SJSA1 (cell line): ENCODE measurements at regions not wholly inside any gene's neighbourhood (a gene's known extent, or its start where the extent isn't known, plus 50 kb on each side); places are given as distances from the start of the nearest gene placed in this dataset.
"Not testable (repeated sequence)": the region's sequence is repeated elsewhere in the genome, so short reads cannot be mapped to it uniquely, and the experiment has no call there.

Experiments used
- DNase-seq, 2 experiments: peaks; one replicate each; pipeline ENCODE4 v3.0.0-alpha.2; 2015 to 2020; ENCODE audit warnings: low spot score in 2 of 2, low read depth in 1 of 2
- H3K27ac ChIP-seq: fragments of 250-450 bp; sonication (Bioruptor Pico); 2 replicates; pipeline ENCODE4 v1.5.1; 2020; ENCODE audit warnings: mild to moderate bottlenecking, moderate library complexity
- H3K27me3 ChIP-seq: fragments of 250-450 bp; sonication (Bioruptor Pico); replicated peaks from 2 replicates; pipeline ENCODE4 v1.5.1; 2020; ENCODE audit warnings: mild to moderate bottlenecking, moderate library complexity
- H3K36me3 ChIP-seq: fragments of 250-450 bp; sonication (Bioruptor Pico); 2 replicates; pipeline ENCODE4 v1.5.1; 2020; ENCODE audit warnings: mild to moderate bottlenecking
- H3K4me1 ChIP-seq: fragments of 250-450 bp; sonication (Bioruptor Pico); replicated peaks from 2 replicates; pipeline ENCODE4 v1.6.1; 2021; ENCODE audit warnings: mild to moderate bottlenecking
- H3K4me3 ChIP-seq: fragments of 250-450 bp; sonication (Bioruptor Pico); 2 replicates; pipeline ENCODE4 v1.5.1; 2020; ENCODE audit warnings: mild to moderate bottlenecking
- H3K9me3 ChIP-seq: fragments of 250-450 bp; sonication (Bioruptor Pico); replicated peaks from 2 replicates; pipeline ENCODE4 v1.5.1; 2020; ENCODE audit warnings: mild to moderate bottlenecking

DNA sequence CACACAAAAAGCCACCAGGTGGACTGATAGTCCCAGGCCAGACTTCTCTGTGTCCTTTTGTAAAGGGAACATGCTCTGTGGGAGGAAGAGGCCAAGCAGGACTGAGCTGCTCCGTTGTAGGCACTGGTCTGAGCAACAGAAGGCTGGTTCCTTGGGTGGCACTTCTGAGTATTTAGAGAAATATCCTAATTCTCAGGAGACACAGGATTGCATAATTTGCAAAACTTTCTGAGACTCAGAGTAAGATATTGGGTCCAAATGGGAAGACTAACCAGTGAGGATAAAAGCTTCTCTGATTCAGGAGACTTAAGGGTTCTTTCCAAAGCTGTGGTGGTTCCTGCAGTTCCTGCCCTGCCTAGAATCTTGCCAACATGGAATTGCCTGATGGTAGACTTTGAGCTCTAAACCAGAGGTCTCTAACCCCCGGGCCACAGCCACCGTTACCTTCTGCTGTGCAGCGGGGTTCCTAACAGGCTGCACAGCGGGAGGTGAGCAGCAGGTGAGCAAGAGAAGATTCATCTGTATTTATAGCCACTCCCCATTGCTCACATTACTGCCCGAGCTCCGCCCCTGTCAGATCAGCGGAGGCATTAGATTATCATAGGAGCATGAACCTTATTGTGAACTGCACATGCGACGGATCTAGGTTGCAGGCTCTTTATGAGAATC lies 107.0 kb downstream of the OLIG3 start:
- no peaks in the 10 kb centered on the region for H3K9me3 ChIP-seq
- H3K36me3 ChIP-seq, result no peaks in the 10 kb centered on the region
- no peaks in the 10 kb centered on the region for H3K27me3 ChIP-seq
- H3K27ac ChIP-seq, result no peak overlapping the region
- no peak overlapping the region for H3K4me3 ChIP-seq
- no peak for DNase-seq
- H3K4me1 ChIP-seq, result no peaks in the 10 kb centered on the region

DNA sequence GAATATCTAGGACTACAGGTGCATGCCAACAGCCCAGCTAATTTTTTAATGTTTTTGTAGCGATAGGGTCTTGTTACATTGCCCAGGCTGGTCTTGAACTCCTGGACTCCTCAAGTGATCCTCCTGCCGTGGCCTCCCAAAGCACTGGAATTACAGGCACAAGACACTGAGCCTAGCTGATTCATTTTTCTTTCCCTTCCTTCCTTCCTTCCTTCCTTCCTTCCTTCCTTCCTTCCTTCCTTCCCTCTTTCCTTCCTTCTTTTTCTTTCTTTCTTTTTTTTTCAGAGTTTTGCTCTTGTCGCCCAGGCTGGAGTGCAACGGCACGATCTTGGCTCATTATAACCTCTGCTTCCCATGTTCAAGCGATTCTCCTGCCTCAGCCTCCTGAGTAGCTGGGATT lies 110.9 kb downstream of the OLIG3 start:
- H3K27ac ChIP-seq, H3K4me1 ChIP-seq, H3K4me3 ChIP-seq, H3K27me3 ChIP-seq, DNase-seq, H3K36me3 ChIP-seq, H3K9me3 ChIP-seq: not testable (repeated sequence)

DNA sequence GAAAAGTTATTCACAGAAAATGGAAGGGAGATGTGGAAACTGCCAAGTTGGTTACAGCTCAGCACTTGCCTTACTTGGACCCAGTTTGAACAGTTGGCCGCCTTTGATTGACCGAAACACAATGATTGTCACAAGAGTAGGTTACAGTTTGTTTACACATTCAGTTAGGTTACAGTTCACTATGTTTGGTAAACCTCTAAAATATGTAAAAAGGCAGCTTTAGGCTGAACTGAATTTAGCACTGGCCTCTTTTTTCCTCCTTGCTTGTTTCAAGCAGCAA lies 116.2 kb downstream of the OLIG3 start:
- no peaks in the 10 kb centered on the region for H3K36me3 ChIP-seq

DNA sequence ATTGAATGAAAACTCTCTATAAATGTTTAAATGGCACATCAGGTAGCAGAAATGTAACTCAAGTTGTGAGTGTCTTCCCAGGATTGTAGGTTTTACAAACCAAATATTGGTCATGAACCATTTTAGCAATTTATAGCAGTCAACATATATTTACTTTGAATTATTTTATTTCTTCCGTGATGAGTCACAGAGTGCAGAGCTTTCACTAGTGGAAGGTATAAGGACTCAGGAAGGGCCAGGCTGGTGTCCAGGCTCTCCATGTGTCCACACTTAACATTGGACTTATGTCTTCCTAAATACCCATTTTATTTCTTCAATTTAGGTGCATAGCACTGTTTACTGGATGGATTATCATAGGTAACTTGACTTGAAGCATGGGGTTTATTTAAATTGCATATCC lies 120.9 kb downstream of the OLIG3 start:
- Histone ChIP-seq H3K4me3 (no peak overlapping the region), H3K9me3 (no peaks in the 10 kb centered on the region), H3K4me1 (no peaks in the 10 kb centered on the region), H3K27ac (no peak overlapping the region), H3K36me3 (no peaks in the 10 kb centered on the region), H3K27me3 (no peaks in the 10 kb centered on the region)
- DNase-seq, result no peak

More for the DNA sequence above, 116.2 kb downstream of the OLIG3 start:
- no peaks in the 10 kb centered on the region for H3K4me1 ChIP-seq
- no peaks in the 10 kb centered on the region for H3K9me3 ChIP-seq
- no peak for DNase-seq
- H3K27ac ChIP-seq, result no peak overlapping the region
- H3K4me3 ChIP-seq, result no peak overlapping the region
- H3K27me3 ChIP-seq, result no peaks in the 10 kb centered on the region

DNA sequence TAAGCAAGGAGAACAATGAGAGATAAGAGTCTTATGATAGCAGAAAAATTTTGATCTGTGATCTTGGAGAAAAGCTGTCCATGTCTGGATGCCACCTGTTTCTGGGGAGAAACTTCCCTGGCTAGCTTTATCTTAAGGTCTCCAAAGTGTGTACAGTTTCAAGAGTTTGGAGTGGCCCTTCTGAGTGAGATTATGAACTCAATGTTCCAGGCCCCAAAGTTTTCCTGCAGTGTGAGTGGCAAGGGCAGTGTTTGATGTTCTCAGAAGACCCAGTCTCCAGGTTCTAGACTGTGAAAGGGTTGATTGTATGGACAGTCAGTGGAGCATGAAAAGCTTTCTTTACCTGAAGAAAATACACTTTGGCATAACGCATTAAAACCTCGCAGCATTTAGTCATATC lies 121.7 kb downstream of the OLIG3 start:
- Histone ChIP-seq H3K27me3 (no peaks in the 10 kb centered on the region), H3K9me3 (no peaks in the 10 kb centered on the region), H3K4me1 (no peaks in the 10 kb centered on the region), H3K36me3 (no peaks in the 10 kb centered on the region), H3K4me3 (no peak overlapping the region), H3K27ac (no peak overlapping the region)
- DNase-seq, result no peak

DNA sequence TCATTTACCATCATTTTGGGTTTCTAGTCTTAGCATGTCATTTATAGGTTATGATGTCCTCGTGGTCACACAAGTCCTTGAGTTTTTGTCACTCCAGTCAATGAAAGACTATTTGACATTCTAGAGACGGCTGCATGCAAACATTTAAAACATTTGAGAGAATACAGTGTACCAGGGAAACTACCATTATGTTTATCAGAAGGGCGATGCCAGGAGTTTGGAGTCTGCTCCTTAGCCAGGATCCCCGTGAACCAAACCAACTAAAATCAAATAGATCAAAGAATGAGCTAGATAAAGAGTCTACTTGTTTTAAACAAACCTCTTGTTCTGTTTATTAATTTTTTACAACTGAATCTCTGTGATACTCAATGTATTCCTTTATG lies 122.6 kb downstream of the OLIG3 start:
- Histone ChIP-seq H3K9me3 (no peaks in the 10 kb centered on the region), H3K4me1 (no peaks in the 10 kb centered on the region), H3K4me3 (no peak overlapping the region), H3K27ac (no peak overlapping the region), H3K27me3 (no peaks in the 10 kb centered on the region), H3K36me3 (no peaks in the 10 kb centered on the region)
- no peak for DNase-seq

DNA sequence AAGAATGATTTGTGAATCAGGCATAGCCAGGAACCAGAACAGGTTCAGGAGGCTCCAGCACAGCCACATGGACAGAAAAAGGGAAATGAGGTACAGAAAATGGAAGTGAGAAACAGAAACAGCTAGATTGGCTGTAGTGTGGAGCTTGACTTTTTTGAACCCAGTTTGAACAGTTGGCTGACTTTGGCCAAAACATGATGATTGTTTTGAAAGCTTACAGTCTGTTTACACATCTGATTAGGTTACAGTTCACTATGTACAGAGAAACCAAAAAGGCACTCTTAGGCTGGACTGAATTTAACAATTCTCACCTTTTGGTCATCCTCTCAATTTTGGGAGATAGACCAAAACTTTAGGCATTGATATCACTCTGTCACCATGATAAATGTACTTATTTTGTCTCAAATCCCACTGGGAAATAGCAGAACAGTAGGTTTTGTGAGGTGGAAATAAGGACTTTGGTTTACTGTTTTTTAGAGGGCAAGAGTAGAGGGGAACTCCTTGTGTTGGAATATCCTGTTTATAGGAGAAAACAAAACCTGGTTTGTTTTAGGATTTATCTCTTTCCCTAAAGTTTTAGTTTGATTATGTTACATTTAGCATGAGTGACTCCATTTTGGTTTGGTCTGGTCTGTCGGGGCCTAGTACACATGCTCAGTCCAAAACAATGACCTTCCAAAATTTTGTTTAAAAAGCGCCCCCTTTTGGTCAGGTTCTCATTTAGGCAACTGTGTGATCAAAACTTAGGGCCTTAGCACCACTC lies 123.1 kb downstream of the OLIG3 start:
- Histone ChIP-seq H3K4me1 (no peaks in the 10 kb centered on the region), H3K27ac (no peak overlapping the region), H3K27me3 (no peaks in the 10 kb centered on the region), H3K4me3 (no peak overlapping the region), H3K36me3 (no peaks in the 10 kb centered on the region), H3K9me3 (no peaks in the 10 kb centered on the region)
- no peak for DNase-seq

DNA sequence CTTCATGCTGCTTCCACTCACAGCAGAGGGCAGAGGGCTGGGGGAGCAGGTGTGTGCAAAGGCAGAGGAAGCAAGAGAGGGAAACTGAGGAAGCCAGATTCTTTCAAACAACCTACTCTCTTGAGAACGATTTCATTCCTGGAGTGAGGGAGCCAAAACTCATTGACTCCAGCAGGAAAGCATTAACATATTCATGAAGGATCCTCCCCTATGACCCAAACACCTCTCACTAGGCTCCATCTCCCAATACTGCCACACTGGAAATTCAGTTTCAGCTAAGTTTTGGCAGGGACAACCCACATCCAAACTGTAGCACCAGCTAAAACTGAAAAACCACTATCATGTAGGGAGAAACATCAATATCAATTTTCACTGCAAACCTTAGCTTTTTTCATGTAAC lies 125.1 kb downstream of the OLIG3 start:
- H3K36me3 ChIP-seq, result no peaks in the 10 kb centered on the region
- no peaks in the 10 kb centered on the region for H3K4me1 ChIP-seq
- H3K4me3 ChIP-seq, result no peak overlapping the region
- H3K27me3 ChIP-seq, result no peaks in the 10 kb centered on the region
- no peaks in the 10 kb centered on the region for H3K9me3 ChIP-seq
- DNase-seq, result no peak
- H3K27ac ChIP-seq, result no peak overlapping the region

DNA sequence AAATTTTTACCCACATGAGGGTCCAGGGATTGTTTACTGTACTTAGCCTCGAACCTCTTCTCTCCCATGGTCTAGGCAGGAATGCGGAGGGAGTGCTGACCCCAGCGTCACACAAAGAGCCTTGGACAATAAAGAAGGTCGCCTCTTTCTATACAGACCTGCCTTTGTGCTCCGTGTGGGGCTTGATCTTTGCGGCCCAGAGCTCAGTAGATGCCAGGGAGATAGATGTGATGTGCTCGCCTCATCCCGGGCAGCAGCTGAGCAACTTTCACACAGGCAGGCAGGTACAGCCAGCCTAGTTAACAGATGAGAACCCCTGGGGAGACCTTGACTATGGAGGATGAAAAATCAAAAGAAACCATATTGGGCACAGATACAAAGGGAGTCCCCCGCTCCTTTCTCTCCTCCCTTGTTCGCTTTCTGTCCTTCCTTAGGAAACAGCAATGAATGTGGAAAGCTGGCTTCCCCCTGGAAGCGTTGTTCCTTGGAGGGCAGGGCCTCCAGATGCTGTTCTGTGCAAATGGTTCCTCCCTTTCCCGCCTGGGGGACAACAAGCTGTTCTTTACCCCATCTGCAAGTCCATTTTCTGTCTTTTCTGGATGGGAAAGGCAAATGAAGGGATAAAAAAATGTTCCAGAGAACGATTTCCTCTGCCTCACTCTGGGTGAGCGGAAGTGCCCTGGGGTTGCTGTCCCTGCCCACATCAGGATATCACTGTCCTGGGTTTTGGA lies 128.3 kb downstream of the OLIG3 start:
- no peaks in the 10 kb centered on the region for H3K27me3 ChIP-seq
- DNase-seq, result no peak
- no peaks in the 10 kb centered on the region for H3K36me3 ChIP-seq
- H3K4me3 ChIP-seq, result no peak overlapping the region
- H3K4me1 ChIP-seq, result no peaks in the 10 kb centered on the region
- H3K27ac ChIP-seq, result no peak overlapping the region
- no peaks in the 10 kb centered on the region for H3K9me3 ChIP-seq

DNA sequence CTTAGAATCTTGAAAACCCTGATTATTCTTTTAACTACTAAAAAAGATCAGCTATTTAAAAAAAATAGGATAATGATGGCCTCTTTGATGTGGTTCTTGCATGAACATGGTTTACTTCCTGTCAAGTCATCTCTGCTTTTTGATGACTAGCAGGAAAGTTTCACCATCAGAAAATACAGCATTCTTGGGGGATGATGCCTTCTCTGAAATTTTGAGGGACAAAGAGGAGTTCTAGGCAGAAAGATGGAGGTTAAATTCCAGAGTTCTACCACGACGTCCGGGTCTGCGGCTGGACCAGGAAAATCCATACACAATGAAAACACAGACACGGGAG lies 130.4 kb downstream of the OLIG3 start:
- Histone ChIP-seq H3K4me3 (no peak overlapping the region), H3K27me3 (no peaks in the 10 kb centered on the region), H3K27ac (no peak overlapping the region), H3K9me3 (no peaks in the 10 kb centered on the region), H3K36me3 (no peaks in the 10 kb centered on the region), H3K4me1 (no peaks in the 10 kb centered on the region)
- DNase-seq, result no peak

DNA sequence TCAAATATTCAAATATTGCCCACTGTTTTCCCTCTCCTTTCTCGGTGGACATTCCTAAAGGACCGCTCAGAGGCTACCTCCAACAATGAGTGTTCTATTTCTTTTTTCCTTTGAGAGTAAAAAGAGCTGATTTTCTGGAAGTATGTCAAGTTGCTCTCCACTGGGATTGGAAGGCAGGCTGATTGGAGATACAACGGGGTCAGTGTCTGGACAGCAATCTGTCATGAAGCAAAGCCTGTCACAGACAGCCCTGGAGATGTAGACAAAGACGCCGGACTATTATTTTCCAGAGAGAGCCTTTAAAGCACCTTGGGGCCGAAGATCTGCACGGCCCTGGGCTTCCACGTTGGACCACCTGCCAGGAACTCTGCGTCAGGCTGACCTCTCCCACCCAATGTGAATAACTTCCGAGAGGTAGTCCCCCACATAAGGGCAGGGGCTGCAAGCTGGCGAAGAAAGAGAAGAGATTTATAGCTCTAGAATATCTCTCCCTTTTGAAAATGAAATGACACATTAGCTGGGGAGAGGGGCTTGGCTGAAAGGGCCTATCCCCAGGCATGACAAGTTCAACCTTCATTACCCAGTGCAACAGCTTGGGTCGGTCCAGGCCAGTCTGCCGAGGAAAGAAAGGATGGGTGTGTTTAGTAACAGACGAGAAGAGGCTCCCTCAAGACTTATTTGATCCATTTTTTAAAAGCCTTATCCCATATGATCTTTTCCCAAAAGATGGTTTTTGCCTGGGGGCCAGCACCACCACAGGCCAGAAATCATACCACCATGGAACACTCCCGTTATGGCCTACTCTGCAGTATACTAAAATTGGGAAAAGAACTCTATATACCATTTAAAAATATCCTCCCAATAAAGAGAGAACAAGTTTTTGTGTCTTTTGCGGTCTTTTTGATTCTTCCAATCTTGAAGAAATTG lies 131.1 kb downstream of the OLIG3 start:
- Histone ChIP-seq H3K9me3 (no peaks in the 10 kb centered on the region), H3K4me1 (no peaks in the 10 kb centered on the region), H3K27ac (no peak overlapping the region), H3K4me3 (no peak overlapping the region), H3K36me3 (no peaks in the 10 kb centered on the region), H3K27me3 (no peaks in the 10 kb centered on the region)
- DNase-seq, result no peak

DNA sequence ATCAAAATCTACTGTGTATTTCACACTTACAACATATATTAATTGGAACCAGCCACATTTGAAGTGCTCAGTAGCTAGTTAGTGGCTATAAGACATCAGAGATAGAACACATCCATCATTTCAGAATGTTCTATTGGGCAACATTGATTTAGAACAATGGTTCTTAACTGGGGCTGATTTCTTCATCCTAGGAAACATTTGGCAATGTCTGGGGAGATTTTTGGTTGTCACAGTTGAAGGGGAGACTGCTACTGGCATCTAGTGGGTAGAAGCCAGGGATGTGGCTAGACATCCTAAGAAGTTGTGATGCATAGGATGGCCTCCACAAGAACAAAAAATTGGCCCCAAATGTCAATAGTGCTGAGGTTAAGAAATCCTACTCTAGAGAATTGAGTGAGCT lies 132.5 kb downstream of the OLIG3 start:
- no peak for DNase-seq
- H3K9me3 ChIP-seq, result no peaks in the 10 kb centered on the region
- H3K27ac ChIP-seq, result no peak overlapping the region
- H3K27me3 ChIP-seq, result no peaks in the 10 kb centered on the region
- H3K4me3 ChIP-seq, result no peak overlapping the region
- no peaks in the 10 kb centered on the region for H3K4me1 ChIP-seq
- no peaks in the 10 kb centered on the region for H3K36me3 ChIP-seq

DNA sequence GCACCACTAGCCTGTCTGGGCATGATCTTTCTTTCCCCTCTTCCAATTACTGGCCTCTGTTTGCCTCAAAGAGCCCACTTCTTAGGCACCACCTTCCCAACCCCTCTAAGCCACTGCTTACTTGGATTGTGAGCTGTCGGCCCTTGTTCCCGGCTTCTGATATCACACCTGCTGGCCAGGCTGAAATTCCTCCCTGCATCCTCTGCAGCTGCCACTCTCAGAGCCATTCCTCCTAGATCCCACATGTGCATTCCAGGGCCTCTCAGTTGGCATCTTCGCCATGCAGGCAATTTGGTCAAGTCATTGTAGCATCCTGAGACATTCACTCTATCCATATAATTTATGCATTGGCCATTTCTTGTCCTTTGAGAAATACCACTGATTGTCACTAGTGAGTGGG lies 135.9 kb downstream of the OLIG3 start:
- Histone ChIP-seq H3K36me3 (no peaks in the 10 kb centered on the region), H3K27me3 (no peaks in the 10 kb centered on the region; the same call in 1 of the 2 replicates), H3K9me3 (no peaks in the 10 kb centered on the region), H3K4me1 (no peaks in the 10 kb centered on the region), H3K4me3 (no peak overlapping the region), H3K27ac (no peak overlapping the region)
- DNase-seq, result no peak

DNA sequence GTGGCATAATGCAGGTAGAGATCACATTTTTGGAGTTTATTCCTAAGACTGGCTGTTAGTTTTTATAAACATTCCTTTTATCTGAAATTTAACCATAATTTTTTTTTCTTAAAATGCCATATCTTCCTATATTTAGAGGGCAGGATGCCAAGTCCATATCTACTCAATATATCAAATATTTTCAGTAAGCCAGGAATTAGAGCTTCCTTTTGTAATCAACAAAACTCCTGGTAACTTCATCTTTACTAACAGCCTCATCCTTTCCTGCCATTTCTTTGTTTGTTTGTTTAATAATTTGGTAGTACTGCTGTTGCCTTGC lies 136.3 kb downstream of the OLIG3 start:
- H3K9me3 ChIP-seq, result no peaks in the 10 kb centered on the region
- no peak for DNase-seq
- no peak overlapping the region for H3K4me3 ChIP-seq
- no peaks in the 10 kb centered on the region for H3K36me3 ChIP-seq
- no peaks in the 10 kb centered on the region for H3K4me1 ChIP-seq
- H3K27me3 ChIP-seq, result no peaks in the 10 kb centered on the region; the same call in 1 of the 2 replicates
- no peak overlapping the region for H3K27ac ChIP-seq
